ENCODE measurements at regions not wholly inside any gene's neighbourhood (a gene's known extent, or its start where the extent isn't known, plus 50 kb on each side); places are given as distances from the start of the nearest gene placed in this dataset.

- no peak for TF ChIP-seq CTCF (IDR thresholded peaks at IDR 0.05)
- no peak for TF ChIP-seq POLR2AphosphoS5 (IDR thresholded peaks at IDR 0.05; ENCODE audit: insufficient read depth in 1 of 2, low read depth in 1 of 2)
- TF ChIP-seq POLR2A (IDR thresholded peaks at IDR 0.05) = no peak
Observed at GRCh38 chr11:109956124-109956793, 136.9 kb upstream of the ZC3H12C start.
